Lower lobe of right lung (tissue), 2 donors: ENCODE measurements at regions not wholly inside any gene's neighbourhood (a gene's known extent, or its start where the extent isn't known, plus 50 kb on each side); places are given as distances from the start of the nearest gene placed in this dataset.

ENCODE experiments used
- ATAC-seq, 2 donors: fragments of 200-7000 bp; cut with Tn5 transposase; one replicate each; pipeline ENCODE4 v1.9.1; 2020 to 2022; ENCODE audit warnings: mild to moderate bottlenecking in 2 of 2, moderate library complexity in 2 of 2
- DNase-seq: peaks from one replicate; pipeline ENCODE4 v3.0.0-alpha.2; 2020
- H3K27ac ChIP-seq: fragments of 200-600 bp; one replicate; pipeline ENCODE4 v1.8.0; 2022
- H3K27me3 ChIP-seq: fragments of 200-600 bp; one replicate; pipeline ENCODE4 v1.8.0; 2022; ENCODE audit warnings: low read depth
- H3K36me3 ChIP-seq: fragments of 200-600 bp; one replicate; pipeline ENCODE4 v1.8.0; 2022; ENCODE audit warnings: mild to moderate bottlenecking
- H3K4me1 ChIP-seq: fragments of 200-600 bp; one replicate; pipeline ENCODE4 v1.8.0; 2022
- H3K4me3 ChIP-seq: fragments of 200-600 bp; one replicate; pipeline ENCODE4 v1.8.0; 2022; ENCODE audit warnings: mild to moderate bottlenecking
- H3K9me3 ChIP-seq: fragments of 200-600 bp; one replicate; pipeline ENCODE4 v1.8.0; 2022
- CTCF ChIP-seq: fragments of 200-600 bp; IDR thresholded peaks from one replicate; pipeline ENCODE4 v1.8.0; 2022; ENCODE audit warnings: antibody characterized with exemption, mild to moderate bottlenecking
- intact Hi-C: fragments of 100-400 bp; cut with DNase I; formaldehyde crosslinking; loops from one replicate; pipeline ENCODE4 v1.11.0; 2022
- donor health status: DM: no; HTN: yes; CAD: no; lungs with severe emphysema.

GRCh38 chr7:46844486-46844885, 737.4 kb downstream of the TNS3 start:
- Histone ChIP-seq H3K27ac (no peak overlapping the region), H3K4me1 (no peaks in the 10 kb centered on the region), H3K36me3 (no peaks in the 10 kb centered on the region), H3K9me3 (no peaks in the 10 kb centered on the region), H3K27me3 (no peaks in the 10 kb centered on the region), H3K4me3 (no peak overlapping the region)
- TF ChIP-seq CTCF: no peak
- no peak for DNase-seq
- ATAC-seq: no peak
- intact Hi-C loops: no loop called here

- DNase-seq (no peak), ATAC-seq (no peak)
- no peak for TF ChIP-seq CTCF
- H3K27me3 ChIP-seq: no peaks in the 10 kb centered on the region
- no peak overlapping the region for H3K27ac ChIP-seq
- H3K36me3 ChIP-seq: no peaks in the 10 kb centered on the region
- no peak overlapping the region for H3K4me3 ChIP-seq
- intact Hi-C loops: no loop called here
- no peaks in the 10 kb centered on the region for H3K4me1 ChIP-seq
- H3K9me3 ChIP-seq: no peaks in the 10 kb centered on the region
Measured at GRCh38 chr7:46841248-46841647, 740.7 kb downstream of the TNS3 start.

- no peaks in the 10 kb centered on the region for H3K9me3 ChIP-seq
- TF ChIP-seq CTCF: no peak
- H3K27me3 ChIP-seq: no peaks in the 10 kb centered on the region
- no peaks in the 10 kb centered on the region for H3K4me1 ChIP-seq
- no peak overlapping the region for H3K27ac ChIP-seq
- ATAC-seq: no peak
- H3K4me3 ChIP-seq: no peak overlapping the region
- no peaks in the 10 kb centered on the region for H3K36me3 ChIP-seq
- DNase-seq: no peak
- intact Hi-C loops: no loop called here
Measured at GRCh38 chr7:46839651-46840050, 742.3 kb downstream of the TNS3 start.

- Histone ChIP-seq H3K36me3 (no peaks in the 10 kb centered on the region), H3K27ac (no peak overlapping the region), H3K9me3 (no peaks in the 10 kb centered on the region), H3K4me1 (no peaks in the 10 kb centered on the region), H3K27me3 (no peaks in the 10 kb centered on the region), H3K4me3 (no peak overlapping the region)
- no peak for ATAC-seq
- intact Hi-C loops: no loop called here
- no peak for DNase-seq
- no peak for TF ChIP-seq CTCF
Measured at GRCh38 chr7:46838463-46838862, 743.4 kb downstream of the TNS3 start.

GRCh38 chr7:46835556-46835955, 746.4 kb downstream of the TNS3 start:
- Histone ChIP-seq H3K4me3 (no peak overlapping the region), H3K4me1 (no peaks in the 10 kb centered on the region), H3K27ac (no peak overlapping the region), H3K36me3 (no peaks in the 10 kb centered on the region), H3K9me3 (no peaks in the 10 kb centered on the region), H3K27me3 (no peaks in the 10 kb centered on the region)
- ATAC-seq: no peak
- DNase-seq: no peak
- TF ChIP-seq CTCF: no peak
- intact Hi-C loops: no loop called here

- DNase-seq (no peak), ATAC-seq (no peak)
- TF ChIP-seq CTCF: no peak
- H3K36me3 ChIP-seq: no peaks in the 10 kb centered on the region
- no peak overlapping the region for H3K27ac ChIP-seq
- H3K4me3 ChIP-seq: no peak overlapping the region
- H3K4me1 ChIP-seq: no peaks in the 10 kb centered on the region
- no peaks in the 10 kb centered on the region for H3K27me3 ChIP-seq
- intact Hi-C loops: no loop called here
- no peaks in the 10 kb centered on the region for H3K9me3 ChIP-seq
Measured at GRCh38 chr7:46834921-46835320, 747.0 kb downstream of the TNS3 start.
